ENCODE measurements at regions not wholly inside any gene's neighbourhood (a gene's known extent, or its start where the extent isn't known, plus 50 kb on each side); places are given as distances from the start of the nearest gene placed in this dataset.

GRCh38 chr2:177010861-177011260 lies 201.7 kb upstream of the HNRNPA3 start:
- DNase-seq (ENCODE audit: low read depth, low spot score): no peak

GRCh38 chr2:177014946-177015345 lies 197.6 kb upstream of the HNRNPA3 start:
- no peak for DNase-seq (ENCODE audit: low read depth, low spot score)

- DNase-seq (ENCODE audit: low read depth, low spot score): no peak
Measured at GRCh38 chr2:177015356-177015923, 197.2 kb upstream of the HNRNPA3 start.

GRCh38 chr2:177020524-177021119 lies 192.0 kb upstream of the HNRNPA3 start:
- no peak for DNase-seq (ENCODE audit: low read depth, low spot score)

- no peak for DNase-seq (ENCODE audit: low read depth, low spot score)
Measured at GRCh38 chr2:177021706-177022343, 190.8 kb upstream of the HNRNPA3 start.

- DNase-seq (ENCODE audit: low read depth, low spot score): no peak
Measured at GRCh38 chr2:177024765-177025164, 187.8 kb upstream of the HNRNPA3 start.

GRCh38 chr2:177026253-177026652 lies 186.3 kb upstream of the HNRNPA3 start:
- DNase-seq (ENCODE audit: low read depth, low spot score): no peak

- DNase-seq (ENCODE audit: low read depth, low spot score): no peak
Measured at GRCh38 chr2:177026956-177027355, 185.6 kb upstream of the HNRNPA3 start.

- DNase-seq (ENCODE audit: low read depth, low spot score): no peak
Measured at GRCh38 chr2:177028296-177028695, 184.3 kb upstream of the HNRNPA3 start.

GRCh38 chr2:177029075-177029474 lies 183.5 kb upstream of the HNRNPA3 start:
- no peak for DNase-seq (ENCODE audit: low read depth, low spot score)

GRCh38 chr2:177029501-177029900 lies 183.1 kb upstream of the HNRNPA3 start:
- DNase-seq (ENCODE audit: low read depth, low spot score): no peak

GRCh38 chr2:177029901-177030300 lies 182.7 kb upstream of the HNRNPA3 start:
- DNase-seq (ENCODE audit: low read depth, low spot score): no peak

- DNase-seq (ENCODE audit: low read depth, low spot score): no peak
Measured at GRCh38 chr2:177030451-177031105, 182.0 kb upstream of the HNRNPA3 start.

GRCh38 chr2:177031438-177032180 lies 181.0 kb upstream of the HNRNPA3 start:
- DNase-seq (ENCODE audit: low read depth, low spot score): no peak

- DNase-seq (ENCODE audit: low read depth, low spot score): no peak
Measured at GRCh38 chr2:177036747-177037146, 175.8 kb upstream of the HNRNPA3 start.

- DNase-seq (ENCODE audit: low read depth, low spot score): no peak
Measured at GRCh38 chr2:177037569-177037968, 175.0 kb upstream of the HNRNPA3 start.

- DNase-seq (ENCODE audit: low read depth, low spot score): no peak
Measured at GRCh38 chr2:177038787-177039484, 173.7 kb upstream of the HNRNPA3 start.

- DNase-seq (ENCODE audit: low read depth, low spot score): no peak
Measured at GRCh38 chr2:177042311-177042710, 170.3 kb upstream of the HNRNPA3 start.

GRCh38 chr2:177044671-177045070 lies 167.9 kb upstream of the HNRNPA3 start:
- DNase-seq (ENCODE audit: low read depth, low spot score): no peak

- DNase-seq (ENCODE audit: low read depth, low spot score): no peak
Measured at GRCh38 chr2:177048981-177049380, 163.6 kb upstream of the HNRNPA3 start.

- no peak for DNase-seq (ENCODE audit: low read depth, low spot score)
Measured at GRCh38 chr2:177051278-177051677, 161.3 kb upstream of the HNRNPA3 start.
